Karpas-422 (cell line): ENCODE measurements at regions not wholly inside any gene's neighbourhood (a gene's known extent, or its start where the extent isn't known, plus 50 kb on each side); places are given as distances from the start of the nearest gene placed in this dataset.
"Not testable (repeated sequence)": the region's sequence is repeated elsewhere in the genome, so short reads cannot be mapped to it uniquely, and the experiment has no call there.

ENCODE experiments used
- DNase-seq: peaks from one replicate; pipeline ENCODE4 v3.0.0-alpha.2; 2015
- H2AFZ ChIP-seq: fragments of 200-600 bp; sonication (generic); 2 replicates; pipeline ENCODE4 v1.6.1; 2014; ENCODE audit warnings: antibody characterized with exemption, low read length, mixed read lengths
- H3K27ac ChIP-seq: fragments of 200-600 bp; sonication (generic); 2 replicates; pipeline ENCODE4 v1.5.1; 2014; ENCODE audit warnings: mild to moderate bottlenecking, low read length, moderate library complexity
- H3K27me3 ChIP-seq: fragments of 200-600 bp; sonication (generic); 2 replicates; pipeline ENCODE4 v1.6.1; 2014; ENCODE audit warnings: low read length, mixed read lengths
- H3K36me3 ChIP-seq: fragments of 200-600 bp; sonication (generic); 2 replicates; pipeline ENCODE4 v1.6.1; 2014; ENCODE audit warnings: low read length, mixed read lengths; ENCODE audit not compliant: insufficient read depth
- H3K4me1 ChIP-seq: fragments of 200-600 bp; sonication (generic); 2 replicates; pipeline ENCODE4 v1.6.1; 2014; ENCODE audit warnings: mild to moderate bottlenecking, low read length, mixed read lengths
- H3K4me2 ChIP-seq: fragments of 200-600 bp; sonication (generic); 2 replicates; pipeline ENCODE4 v1.6.1; 2014; ENCODE audit warnings: low read length, low read depth, mild to moderate bottlenecking; ENCODE audit not compliant: poor library complexity, severe bottlenecking
- H3K4me3 ChIP-seq: fragments of 200-600 bp; sonication (generic); 2 replicates; pipeline ENCODE4 v1.5.1; 2014; ENCODE audit warnings: mild to moderate bottlenecking, antibody characterized with exemption, low read length, mixed read lengths
- H3K79me2 ChIP-seq: fragments of 200-600 bp; sonication (generic); 2 replicates; pipeline ENCODE4 v1.6.1; 2014; ENCODE audit warnings: mild to moderate bottlenecking, low read length, mixed read lengths
- H3K9ac ChIP-seq: fragments of 200-600 bp; sonication (generic); 2 replicates; pipeline ENCODE4 v1.6.0; 2014; ENCODE audit warnings: low read length
- H3K9me2 ChIP-seq: fragments of 200-600 bp; sonication (generic), shearing (Covaris generic); replicated peaks from 2 replicates; pipeline ENCODE4 v1.6.0; 2014; ENCODE audit warnings: mild to moderate bottlenecking, low read length, moderate library complexity; ENCODE audit not compliant: insufficient read depth
- H3K9me3 ChIP-seq: fragments of 300-700, 200-600 bp; sonication (generic); 2 replicates; pipeline ENCODE4 v1.6.1; 2014; ENCODE audit warnings: low read length, mixed read lengths
- H4K20me1 ChIP-seq: fragments of 200-600 bp; sonication (generic); 2 replicates; pipeline ENCODE4 v1.6.1; 2014; ENCODE audit warnings: mild to moderate bottlenecking, antibody characterized with exemption, low read length, low read depth; ENCODE audit not compliant: insufficient read depth

- no peaks in the 10 kb centered on the region for H3K9me3 ChIP-seq
- H3K27ac ChIP-seq, result no peak overlapping the region
- no peaks in the 10 kb centered on the region for H3K36me3 ChIP-seq
- H3K4me2 ChIP-seq, result no peak overlapping the region
- no peaks in the 10 kb centered on the region for H3K9me2 ChIP-seq
- H3K4me3 ChIP-seq, result no peak overlapping the region
- no peaks in the 10 kb centered on the region for H3K79me2 ChIP-seq
- no peak for DNase-seq
- no peaks in the 10 kb centered on the region for H4K20me1 ChIP-seq
- H3K27me3 ChIP-seq, result no peaks in the 10 kb centered on the region
- no peak overlapping the region for H2AFZ ChIP-seq
- no peak overlapping the region for H3K9ac ChIP-seq
- no peaks in the 10 kb centered on the region for H3K4me1 ChIP-seq
These were observed 247.9 kb downstream of the CYRIA start for GRCh38 chr2:16417726-16418125.

GRCh38 chr2:16416651-16417050 lies 249.0 kb downstream of the CYRIA start:
- no peaks in the 10 kb centered on the region for H3K4me1 ChIP-seq
- H3K9ac ChIP-seq, result no peak overlapping the region
- DNase-seq, result no peak
- no peaks in the 10 kb centered on the region for H3K36me3 ChIP-seq
- no peaks in the 10 kb centered on the region for H3K27me3 ChIP-seq
- H3K9me2 ChIP-seq, result no peaks in the 10 kb centered on the region
- H3K4me2 ChIP-seq, result no peak overlapping the region
- no peaks in the 10 kb centered on the region for H3K79me2 ChIP-seq
- no peak overlapping the region for H2AFZ ChIP-seq
- H3K9me3 ChIP-seq, result no peaks in the 10 kb centered on the region
- H3K4me3 ChIP-seq, result no peak overlapping the region
- H3K27ac ChIP-seq, result no peak overlapping the region
- no peaks in the 10 kb centered on the region for H4K20me1 ChIP-seq

- not testable (repeated sequence) for H3K4me1 ChIP-seq, H3K9ac ChIP-seq, H3K27ac ChIP-seq, H2AFZ ChIP-seq, H3K4me3 ChIP-seq, H3K79me2 ChIP-seq, H3K9me3 ChIP-seq, H4K20me1 ChIP-seq, H3K27me3 ChIP-seq, H3K9me2 ChIP-seq, DNase-seq, H3K36me3 ChIP-seq, H3K4me2 ChIP-seq
These were observed 249.8 kb downstream of the CYRIA start for GRCh38 chr2:16415861-16416260.

GRCh38 chr2:16413947-16414346 lies 251.7 kb downstream of the CYRIA start:
- Histone ChIP-seq H3K4me1 (no peaks in the 10 kb centered on the region), H3K4me3 (no peak overlapping the region), H3K9ac (no peak overlapping the region), H3K36me3 (no peaks in the 10 kb centered on the region), H2AFZ (no peak overlapping the region), H3K27ac (no peak overlapping the region), H3K27me3 (no peaks in the 10 kb centered on the region), H3K79me2 (no peaks in the 10 kb centered on the region), H3K4me2 (no peak overlapping the region), H3K9me3 (no peaks in the 10 kb centered on the region), H4K20me1 (no peaks in the 10 kb centered on the region), H3K9me2 (no peaks in the 10 kb centered on the region)
- DNase-seq, result no peak

- Histone ChIP-seq H3K9me3 (no peaks in the 10 kb centered on the region), H3K4me3 (no peak overlapping the region), H3K4me2 (no peak overlapping the region), H3K4me1 (no peaks in the 10 kb centered on the region), H3K36me3 (no peaks in the 10 kb centered on the region), H2AFZ (no peak overlapping the region), H3K9ac (no peak overlapping the region), H3K27ac (no peak overlapping the region), H3K9me2 (no peaks in the 10 kb centered on the region), H4K20me1 (no peaks in the 10 kb centered on the region), H3K27me3 (no peaks in the 10 kb centered on the region), H3K79me2 (no peaks in the 10 kb centered on the region)
- no peak for DNase-seq
These were observed 252.3 kb downstream of the CYRIA start for GRCh38 chr2:16413285-16413684.

GRCh38 chr2:16412321-16413030 lies 253.2 kb downstream of the CYRIA start:
- no peak overlapping the region for H2AFZ ChIP-seq
- no peaks in the 10 kb centered on the region for H3K27me3 ChIP-seq
- H3K9me3 ChIP-seq, result no peaks in the 10 kb centered on the region
- H3K9me2 ChIP-seq, result no peaks in the 10 kb centered on the region
- no peaks in the 10 kb centered on the region for H3K79me2 ChIP-seq
- no peaks in the 10 kb centered on the region for H4K20me1 ChIP-seq
- H3K4me2 ChIP-seq, result no peak overlapping the region
- DNase-seq, result no peak
- H3K9ac ChIP-seq, result no peak overlapping the region
- H3K4me3 ChIP-seq, result no peak overlapping the region
- H3K4me1 ChIP-seq, result no peaks in the 10 kb centered on the region
- H3K27ac ChIP-seq, result no peak overlapping the region
- H3K36me3 ChIP-seq, result no peaks in the 10 kb centered on the region

- Histone ChIP-seq H3K27me3 (no peaks in the 10 kb centered on the region), H3K27ac (no peak overlapping the region)
These were observed 253.8 kb downstream of the CYRIA start for GRCh38 chr2:16411788-16412187.

GRCh38 chr2:16409849-16410248 lies 255.8 kb downstream of the CYRIA start:
- Histone ChIP-seq H3K4me1 (peaks cover 5% of the 10 kb centered on the region), H3K9me3 (no peaks in the 10 kb centered on the region), H2AFZ (no peak overlapping the region), H3K27me3 (no peaks in the 10 kb centered on the region), H3K9ac (no peak overlapping the region), H3K9me2 (no peaks in the 10 kb centered on the region), H3K4me2 (no peak overlapping the region), H3K4me3 (no peak overlapping the region), H3K36me3 (no peaks in the 10 kb centered on the region), H3K79me2 (no peaks in the 10 kb centered on the region), H3K27ac (no peak overlapping the region), H4K20me1 (no peaks in the 10 kb centered on the region)
- no peak for DNase-seq

More at GRCh38 chr2:16411788-16412187, 253.8 kb downstream of the CYRIA start:
- H3K79me2 ChIP-seq, result no peaks in the 10 kb centered on the region
- no peak overlapping the region for H3K4me3 ChIP-seq
- no peak overlapping the region for H2AFZ ChIP-seq
- H3K9me2 ChIP-seq, result no peaks in the 10 kb centered on the region
- no peak for DNase-seq
- no peak overlapping the region for H3K4me2 ChIP-seq
- no peaks in the 10 kb centered on the region for H3K9me3 ChIP-seq
- no peaks in the 10 kb centered on the region for H3K36me3 ChIP-seq
- no peak overlapping the region for H3K9ac ChIP-seq
- H3K4me1 ChIP-seq, result no peaks in the 10 kb centered on the region
- no peaks in the 10 kb centered on the region for H4K20me1 ChIP-seq
